Ishikawa (cell line): ENCODE measurements at regions not wholly inside any gene's neighbourhood (a gene's known extent, or its start where the extent isn't known, plus 50 kb on each side); places are given as distances from the start of the nearest gene placed in this dataset.

Source experiments
- CEBPB ChIP-seq: IDR thresholded peaks from 2 replicates; pipeline ENCODE4 v1.6.1; 2012
- EGR1 ChIP-seq: IDR thresholded peaks from 2 replicates; pipeline ENCODE4 v1.6.1; 2012
- EP300 ChIP-seq: IDR thresholded peaks from 2 replicates; pipeline ENCODE4 v1.6.1; 2012; ENCODE audit warnings: borderline replicate concordance
- FOXM1 ChIP-seq: IDR thresholded peaks from 2 replicates; pipeline ENCODE4 v1.6.1; 2012; ENCODE audit warnings: low read depth, borderline replicate concordance
- RAD21 ChIP-seq: IDR thresholded peaks from 2 replicates; pipeline ENCODE4 v1.6.1; 2012; ENCODE audit warnings: low read depth
- TAF1 ChIP-seq: IDR thresholded peaks from 2 replicates; pipeline ENCODE4 v1.6.1; 2012; ENCODE audit warnings: low read depth, mild to moderate bottlenecking
- TCF12 ChIP-seq: IDR thresholded peaks from 2 replicates; pipeline ENCODE4 v1.6.1; 2012; ENCODE audit warnings: low read depth
- YY1 ChIP-seq: IDR thresholded peaks from 2 replicates; pipeline ENCODE4 v1.6.1; 2012; ENCODE audit warnings: low read depth
- ZBTB7A ChIP-seq: IDR thresholded peaks from 2 replicates; pipeline ENCODE4 v1.6.1; 2012; ENCODE audit warnings: low read depth
- TF ChIP-seq, protein P1 (sequence below): IDR thresholded peaks from 2 replicates; pipeline ENCODE4 v1.6.1; 2012; ENCODE audit warnings: low read depth, mild to moderate bottlenecking
- TF ChIP-seq, protein P2 (sequence below): IDR thresholded peaks from 2 replicates; pipeline ENCODE4 v1.6.1; 2012

DNA sequence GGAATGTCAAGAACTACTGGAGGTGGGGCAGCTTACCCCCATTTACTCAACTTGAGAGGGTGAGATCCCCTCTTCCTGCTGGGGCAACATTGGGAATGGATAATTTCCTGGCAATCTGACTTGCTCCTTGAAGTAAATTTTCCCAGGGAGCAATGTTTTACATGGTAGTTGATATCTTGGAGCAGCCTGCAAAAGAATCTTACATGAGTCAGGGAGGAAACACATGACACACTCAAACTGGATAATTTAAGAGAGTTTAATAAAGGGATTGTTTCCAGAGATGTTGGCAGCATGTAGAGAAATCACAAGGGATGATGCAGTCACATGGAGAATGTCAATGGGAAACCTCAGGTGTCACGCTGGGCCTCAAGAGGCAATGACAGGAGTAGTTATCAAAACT lies 212.5 kb downstream of the GAS1 start:
- TF ChIP-seq RAD21, result no peak
- TF ChIP-seq, protein P1, sequence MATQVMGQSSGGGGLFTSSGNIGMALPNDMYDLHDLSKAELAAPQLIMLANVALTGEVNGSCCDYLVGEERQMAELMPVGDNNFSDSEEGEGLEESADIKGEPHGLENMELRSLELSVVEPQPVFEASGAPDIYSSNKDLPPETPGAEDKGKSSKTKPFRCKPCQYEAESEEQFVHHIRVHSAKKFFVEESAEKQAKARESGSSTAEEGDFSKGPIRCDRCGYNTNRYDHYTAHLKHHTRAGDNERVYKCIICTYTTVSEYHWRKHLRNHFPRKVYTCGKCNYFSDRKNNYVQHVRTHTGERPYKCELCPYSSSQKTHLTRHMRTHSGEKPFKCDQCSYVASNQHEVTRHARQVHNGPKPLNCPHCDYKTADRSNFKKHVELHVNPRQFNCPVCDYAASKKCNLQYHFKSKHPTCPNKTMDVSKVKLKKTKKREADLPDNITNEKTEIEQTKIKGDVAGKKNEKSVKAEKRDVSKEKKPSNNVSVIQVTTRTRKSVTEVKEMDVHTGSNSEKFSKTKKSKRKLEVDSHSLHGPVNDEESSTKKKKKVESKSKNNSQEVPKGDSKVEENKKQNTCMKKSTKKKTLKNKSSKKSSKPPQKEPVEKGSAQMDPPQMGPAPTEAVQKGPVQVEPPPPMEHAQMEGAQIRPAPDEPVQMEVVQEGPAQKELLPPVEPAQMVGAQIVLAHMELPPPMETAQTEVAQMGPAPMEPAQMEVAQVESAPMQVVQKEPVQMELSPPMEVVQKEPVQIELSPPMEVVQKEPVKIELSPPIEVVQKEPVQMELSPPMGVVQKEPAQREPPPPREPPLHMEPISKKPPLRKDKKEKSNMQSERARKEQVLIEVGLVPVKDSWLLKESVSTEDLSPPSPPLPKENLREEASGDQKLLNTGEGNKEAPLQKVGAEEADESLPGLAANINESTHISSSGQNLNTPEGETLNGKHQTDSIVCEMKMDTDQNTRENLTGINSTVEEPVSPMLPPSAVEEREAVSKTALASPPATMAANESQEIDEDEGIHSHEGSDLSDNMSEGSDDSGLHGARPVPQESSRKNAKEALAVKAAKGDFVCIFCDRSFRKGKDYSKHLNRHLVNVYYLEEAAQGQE, result no peak
- TF ChIP-seq EGR1, result no peak
- no peak for TF ChIP-seq FOXM1
- no peak for TF ChIP-seq ZBTB7A
- no peak for TF ChIP-seq EP300
- no peak for TF ChIP-seq TAF1
- TF ChIP-seq, protein P2, sequence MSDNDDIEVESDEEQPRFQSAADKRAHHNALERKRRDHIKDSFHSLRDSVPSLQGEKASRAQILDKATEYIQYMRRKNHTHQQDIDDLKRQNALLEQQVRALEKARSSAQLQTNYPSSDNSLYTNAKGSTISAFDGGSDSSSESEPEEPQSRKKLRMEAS, result no peak
- TF ChIP-seq CEBPB, result no peak
- TF ChIP-seq TCF12, result no peak
- TF ChIP-seq YY1, result no peak
